Coronary artery (tissue), 2 donors: ENCODE measurements at regions not wholly inside any gene's neighbourhood (a gene's known extent, or its start where the extent isn't known, plus 50 kb on each side); places are given as distances from the start of the nearest gene placed in this dataset.

ENCODE experiments used
- DNase-seq: peaks from one replicate; pipeline ENCODE4 v3.0.0-alpha.2; 2017; ENCODE audit warnings: low spot score
- H3K27ac ChIP-seq, 2 donors: fragments of 200-600 bp; sonication (generic); one replicate each; pipeline ENCODE4 v1.5.1; 2016 to 2019
- H3K4me3 ChIP-seq: fragments of 200-600 bp; sonication (generic); 2 replicates; pipeline ENCODE4 v1.5.1; 2016; ENCODE audit warnings: mild to moderate bottlenecking, moderate library complexity
- CTCF ChIP-seq: fragments of 200-600 bp; sonication (generic); IDR thresholded peaks from one replicate; pipeline ENCODE4 v1.5.1; 2019; ENCODE audit warnings: antibody characterized with exemption

GRCh38 chr2:145777914-145778313 lies 1258.0 kb upstream of the ZEB2 start:
- DNase-seq: no peak
- H3K27ac ChIP-seq: no peak overlapping the region
- no peak for TF ChIP-seq CTCF
- no peak overlapping the region for H3K4me3 ChIP-seq

- no peak overlapping the region for H3K4me3 ChIP-seq
- no peak for TF ChIP-seq CTCF
- no peak for DNase-seq
- no peak overlapping the region for H3K27ac ChIP-seq
Observed at GRCh38 chr2:145777297-145777696, 1257.4 kb upstream of the ZEB2 start.

GRCh38 chr2:145775591-145775990 lies 1255.7 kb upstream of the ZEB2 start:
- DNase-seq: no peak

GRCh38 chr2:145771525-145771924 lies 1251.6 kb upstream of the ZEB2 start:
- TF ChIP-seq CTCF: no peak
- no peak for DNase-seq
- Histone ChIP-seq H3K27ac (no peak overlapping the region), H3K4me3 (no peak overlapping the region)

More at GRCh38 chr2:145775591-145775990, 1255.7 kb upstream of the ZEB2 start:
- Histone ChIP-seq H3K27ac (no peak overlapping the region), H3K4me3 (no peak overlapping the region)
- TF ChIP-seq CTCF: no peak

GRCh38 chr2:145769011-145769716 lies 1249.2 kb upstream of the ZEB2 start:
- DNase-seq: no peak
- Histone ChIP-seq H3K27ac (no peak overlapping the region), H3K4me3 (no peak overlapping the region)

GRCh38 chr2:145765874-145766273 lies 1246.0 kb upstream of the ZEB2 start:
- H3K4me3 ChIP-seq: no peak overlapping the region
- no peak overlapping the region for H3K27ac ChIP-seq
- TF ChIP-seq CTCF: no peak
- no peak for DNase-seq

More at GRCh38 chr2:145769011-145769716, 1249.2 kb upstream of the ZEB2 start:
- TF ChIP-seq CTCF: no peak

- no peak overlapping the region for H3K27ac ChIP-seq
- no peak for TF ChIP-seq CTCF
- no peak overlapping the region for H3K4me3 ChIP-seq
- no peak for DNase-seq
Observed at GRCh38 chr2:145764631-145765030, 1244.7 kb upstream of the ZEB2 start.
